Glutamatergic neuron (in vitro differentiated cells): ENCODE measurements at regions not wholly inside any gene's neighbourhood (a gene's known extent, or its start where the extent isn't known, plus 50 kb on each side); places are given as distances from the start of the nearest gene placed in this dataset.
"Not testable (repeated sequence)": the region's sequence is repeated elsewhere in the genome, so short reads cannot be mapped to it uniquely, and the experiment has no call there.

ENCODE experiments used
- DNase-seq: peaks from one replicate; pipeline ENCODE4 v3.0.0; 2022
- H3K27ac Mint-ChIP-seq: one replicate; pipeline ENCODE4 v1.8.0; 2020; ENCODE audit warnings: mild to moderate bottlenecking, mixed read lengths, inconsistent platforms; ENCODE audit not compliant: unreplicated experiment
- H3K27me3 Mint-ChIP-seq: one replicate; pipeline ENCODE4 v1.8.0; 2020; ENCODE audit warnings: mild to moderate bottlenecking, moderate library complexity, mixed read lengths, inconsistent platforms; ENCODE audit not compliant: unreplicated experiment
- H3K36me3 Mint-ChIP-seq: one replicate; pipeline ENCODE4 v1.8.0; 2020; ENCODE audit warnings: mild to moderate bottlenecking, mixed read lengths, inconsistent platforms; ENCODE audit not compliant: unreplicated experiment
- H3K4me1 Mint-ChIP-seq: one replicate; pipeline ENCODE4 v1.8.0; 2020; ENCODE audit warnings: mild to moderate bottlenecking, low read depth, mixed read lengths, inconsistent platforms; ENCODE audit not compliant: unreplicated experiment
- H3K4me3 Mint-ChIP-seq: one replicate; pipeline ENCODE4 v1.8.0; 2020; ENCODE audit warnings: mild to moderate bottlenecking, mixed read lengths, inconsistent platforms; ENCODE audit not compliant: unreplicated experiment
- H3K9me3 Mint-ChIP-seq: one replicate; pipeline ENCODE4 v1.8.0; 2020; ENCODE audit warnings: mild to moderate bottlenecking, moderate library complexity, mixed read lengths, inconsistent platforms; ENCODE audit not compliant: unreplicated experiment
- TF ChIP-seq, protein P1 (sequence below): fragments of 200-600 bp; sonication (generic); IDR thresholded peaks from one replicate; pipeline ENCODE4 v1.5.0; 2021; ENCODE audit not compliant: partially characterized antibody, unreplicated experiment

DNA sequence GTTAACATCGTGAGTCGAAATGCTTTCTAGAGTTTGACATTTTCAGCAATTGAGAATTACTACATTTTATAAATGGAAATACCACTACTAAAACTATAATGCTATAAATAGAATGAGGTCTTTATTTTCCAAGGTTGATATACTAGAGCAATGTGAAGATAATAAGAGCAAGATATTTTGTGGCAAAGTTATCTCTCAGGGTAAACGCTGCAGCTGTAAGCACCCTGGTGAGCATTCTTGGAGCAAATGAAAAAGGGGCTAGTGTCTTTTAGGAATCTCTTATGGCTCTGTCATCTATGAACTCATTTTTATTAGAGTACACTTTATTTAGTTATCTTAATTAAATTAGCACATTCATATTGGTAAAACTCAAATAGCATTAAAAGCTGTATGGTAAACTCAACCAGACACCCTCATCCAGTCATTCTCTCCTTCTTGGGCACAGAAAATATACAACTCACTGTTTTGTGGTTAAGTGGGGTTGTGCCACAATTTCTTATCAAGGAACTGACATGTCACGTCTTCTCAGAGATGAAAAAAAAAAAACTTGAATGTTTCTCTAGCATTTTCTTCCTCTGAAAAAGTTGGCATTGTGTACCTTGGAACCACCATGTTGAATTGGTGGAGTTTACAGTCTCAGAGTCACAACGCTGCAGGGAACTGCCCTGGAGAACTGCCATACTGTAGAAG is 289.5 kb upstream of the PFKP start:
- no peaks in the 10 kb centered on the region for H3K9me3 Mint-ChIP-seq

DNA sequence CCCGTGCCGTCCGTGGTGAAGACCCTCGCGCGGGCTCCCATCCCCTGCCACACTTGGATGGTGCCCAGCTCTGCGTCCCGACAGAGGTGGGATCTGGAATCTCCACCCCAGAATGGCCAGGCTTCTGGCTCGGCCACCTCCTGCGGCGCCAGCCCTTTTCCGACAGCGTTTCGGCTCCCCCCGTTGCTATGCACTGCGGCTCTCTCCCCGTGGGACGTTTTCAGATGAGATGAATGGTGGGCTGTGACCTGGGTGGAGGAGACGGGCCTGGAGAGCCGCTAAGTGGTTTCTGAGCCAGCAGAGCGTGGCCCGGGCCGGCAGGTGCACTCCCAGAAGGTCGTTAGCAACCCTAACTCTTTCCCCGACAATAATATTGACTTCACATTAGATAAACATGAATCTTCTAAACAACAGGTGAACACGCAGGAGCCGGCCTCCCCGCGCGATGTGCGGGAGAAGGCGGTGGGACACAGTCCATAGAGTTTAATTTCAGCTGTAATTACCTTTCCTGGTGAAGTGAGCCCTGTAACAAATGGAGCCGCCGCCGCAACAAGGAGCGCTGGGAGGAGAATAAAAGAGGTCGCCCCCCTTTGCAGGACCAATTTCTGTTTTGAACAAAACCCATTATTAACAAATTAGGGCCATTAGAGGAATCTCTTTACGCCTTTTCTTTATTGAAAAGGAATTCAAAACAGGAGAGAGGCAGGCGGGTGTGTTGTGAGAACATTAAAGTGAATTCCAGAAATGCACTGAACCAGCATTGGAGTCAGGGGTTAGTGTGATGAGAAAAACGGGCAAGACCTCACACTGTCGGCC is 294.3 kb upstream of the PFKP start:
- peaks cover 4% of the 10 kb centered on the region for H3K4me1 Mint-ChIP-seq
- H3K27ac Mint-ChIP-seq: no peak overlapping the region
- TF ChIP-seq, protein P1, sequence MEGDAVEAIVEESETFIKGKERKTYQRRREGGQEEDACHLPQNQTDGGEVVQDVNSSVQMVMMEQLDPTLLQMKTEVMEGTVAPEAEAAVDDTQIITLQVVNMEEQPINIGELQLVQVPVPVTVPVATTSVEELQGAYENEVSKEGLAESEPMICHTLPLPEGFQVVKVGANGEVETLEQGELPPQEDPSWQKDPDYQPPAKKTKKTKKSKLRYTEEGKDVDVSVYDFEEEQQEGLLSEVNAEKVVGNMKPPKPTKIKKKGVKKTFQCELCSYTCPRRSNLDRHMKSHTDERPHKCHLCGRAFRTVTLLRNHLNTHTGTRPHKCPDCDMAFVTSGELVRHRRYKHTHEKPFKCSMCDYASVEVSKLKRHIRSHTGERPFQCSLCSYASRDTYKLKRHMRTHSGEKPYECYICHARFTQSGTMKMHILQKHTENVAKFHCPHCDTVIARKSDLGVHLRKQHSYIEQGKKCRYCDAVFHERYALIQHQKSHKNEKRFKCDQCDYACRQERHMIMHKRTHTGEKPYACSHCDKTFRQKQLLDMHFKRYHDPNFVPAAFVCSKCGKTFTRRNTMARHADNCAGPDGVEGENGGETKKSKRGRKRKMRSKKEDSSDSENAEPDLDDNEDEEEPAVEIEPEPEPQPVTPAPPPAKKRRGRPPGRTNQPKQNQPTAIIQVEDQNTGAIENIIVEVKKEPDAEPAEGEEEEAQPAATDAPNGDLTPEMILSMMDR: no peak
- peak; percentile 45 for DNase-seq
- peaks cover 4% of the 10 kb centered on the region for H3K27me3 Mint-ChIP-seq
- no peaks in the 10 kb centered on the region for H3K36me3 Mint-ChIP-seq
- H3K4me3 Mint-ChIP-seq: no peak overlapping the region
- no peaks in the 10 kb centered on the region for H3K9me3 Mint-ChIP-seq

More for the DNA sequence above, 289.5 kb upstream of the PFKP start:
- H3K27me3 Mint-ChIP-seq: peaks cover 2% of the 10 kb centered on the region
- no peak for DNase-seq
- no peak overlapping the region for H3K4me3 Mint-ChIP-seq
- TF ChIP-seq, protein P1: no peak
- H3K4me1 Mint-ChIP-seq: peaks cover 4% of the 10 kb centered on the region
- no peaks in the 10 kb centered on the region for H3K36me3 Mint-ChIP-seq
- no peak overlapping the region for H3K27ac Mint-ChIP-seq

DNA sequence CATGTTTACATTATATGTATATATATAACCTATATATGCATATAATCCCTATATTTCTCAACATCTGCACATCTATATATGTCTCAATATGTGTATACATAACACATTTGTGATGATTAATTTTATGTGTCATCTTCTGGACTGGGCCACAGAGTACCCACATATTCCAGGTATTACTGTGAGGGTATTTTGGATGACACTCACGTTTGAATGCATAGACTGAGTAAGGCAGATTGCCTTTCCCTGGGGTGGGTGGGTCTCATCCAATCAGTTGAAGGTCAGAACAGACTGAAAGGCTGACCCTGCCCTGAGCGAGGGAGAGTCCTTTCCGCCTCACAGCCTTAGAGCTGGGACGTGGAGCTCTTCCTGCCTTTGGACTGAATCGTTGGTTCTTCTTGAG is 295.2 kb upstream of the PFKP start:
- H3K4me3 Mint-ChIP-seq: no peak overlapping the region
- no peak for DNase-seq
- no peak overlapping the region for H3K27ac Mint-ChIP-seq
- TF ChIP-seq, protein P1: no peak
- H3K27me3 Mint-ChIP-seq: peaks cover 5% of the 10 kb centered on the region
- H3K9me3 Mint-ChIP-seq: no peaks in the 10 kb centered on the region
- peaks cover 9% of the 10 kb centered on the region for H3K4me1 Mint-ChIP-seq
- H3K36me3 Mint-ChIP-seq: no peaks in the 10 kb centered on the region

- H3K4me3 Mint-ChIP-seq, H3K9me3 Mint-ChIP-seq, H3K4me1 Mint-ChIP-seq, H3K36me3 Mint-ChIP-seq, H3K27me3 Mint-ChIP-seq, DNase-seq: not testable (repeated sequence)
- H3K27ac Mint-ChIP-seq: peak overlapping the region; percentile 9
Measured at GRCh38 chr10:2767293-2767692, 300.1 kb upstream of the PFKP start.

DNA sequence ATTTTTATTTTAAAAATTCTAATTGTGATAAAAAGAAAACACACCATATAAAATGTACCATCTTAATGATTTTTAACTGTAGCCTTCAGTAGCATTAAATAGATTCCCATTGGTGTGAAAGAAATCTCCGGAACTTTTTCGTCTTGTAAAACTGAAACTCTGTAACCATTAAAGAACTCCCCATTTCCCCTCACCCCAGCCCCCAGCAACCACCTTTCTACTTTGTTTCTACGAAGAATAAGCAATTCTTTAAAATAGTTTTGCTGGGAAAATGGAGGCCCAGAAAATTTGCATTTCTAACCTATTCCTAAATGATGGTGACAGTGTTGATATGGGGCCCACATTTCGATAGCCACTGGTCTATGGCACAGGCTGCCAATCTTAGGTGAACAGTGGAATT is 305.4 kb upstream of the PFKP start:
- TF ChIP-seq, protein P1: no peak
- Mint-ChIP-seq H3K27ac (no peak overlapping the region), H3K9me3 (peaks cover 4% of the 10 kb centered on the region), H3K27me3 (peaks cover 4% of the 10 kb centered on the region), H3K4me3 (no peak overlapping the region), H3K4me1 (peaks cover 5% of the 10 kb centered on the region), H3K36me3 (peaks cover 18% of the 10 kb centered on the region)
- DNase-seq: no peak
